ENCODE measurements at regions not wholly inside any gene's neighbourhood (a gene's known extent, or its start where the extent isn't known, plus 50 kb on each side); places are given as distances from the start of the nearest gene placed in this dataset.

DNA sequence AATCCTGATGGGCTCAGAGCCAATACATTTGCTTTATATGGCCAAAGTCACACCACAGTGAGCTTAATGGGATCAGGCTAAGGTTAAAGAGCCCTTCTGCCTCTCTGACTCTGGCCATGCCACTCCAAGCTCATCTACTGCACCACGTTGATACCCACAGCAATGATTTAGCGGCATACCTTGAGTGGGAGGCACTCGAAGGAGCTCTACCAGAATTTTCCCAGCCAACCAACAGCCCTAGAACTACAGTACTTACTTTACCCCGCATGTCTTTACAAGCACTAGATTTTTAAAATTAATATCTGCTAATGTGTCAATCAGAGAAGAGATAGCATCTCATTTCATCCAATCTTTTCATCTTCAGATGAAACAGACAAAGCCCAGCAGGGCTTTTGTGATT is 300.5 kb downstream of the GRIN2B start:
- DNase-seq (ENCODE audit: low read depth), result no peak

DNA sequence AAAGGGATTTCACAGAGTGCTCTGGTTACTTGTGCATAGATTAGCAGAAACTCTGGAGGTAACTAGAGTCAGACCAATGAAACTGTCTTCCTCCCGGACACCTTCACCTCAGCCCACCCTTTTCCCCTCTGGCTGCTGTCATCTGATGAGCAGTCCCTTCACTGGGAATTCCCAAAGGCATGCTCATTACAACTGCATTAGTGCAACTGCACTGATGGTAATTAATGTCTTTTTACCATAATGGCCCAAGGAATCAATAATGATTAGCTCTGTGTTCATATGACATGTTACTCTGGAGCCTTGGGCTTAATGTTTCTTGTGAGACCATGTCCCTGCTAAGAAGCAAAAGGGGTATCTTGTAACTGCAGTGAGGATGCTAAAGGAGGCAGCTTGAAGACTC is 304.5 kb downstream of the GRIN2B start:
- DNase-seq (ENCODE audit: low read depth), result no peak

DNA sequence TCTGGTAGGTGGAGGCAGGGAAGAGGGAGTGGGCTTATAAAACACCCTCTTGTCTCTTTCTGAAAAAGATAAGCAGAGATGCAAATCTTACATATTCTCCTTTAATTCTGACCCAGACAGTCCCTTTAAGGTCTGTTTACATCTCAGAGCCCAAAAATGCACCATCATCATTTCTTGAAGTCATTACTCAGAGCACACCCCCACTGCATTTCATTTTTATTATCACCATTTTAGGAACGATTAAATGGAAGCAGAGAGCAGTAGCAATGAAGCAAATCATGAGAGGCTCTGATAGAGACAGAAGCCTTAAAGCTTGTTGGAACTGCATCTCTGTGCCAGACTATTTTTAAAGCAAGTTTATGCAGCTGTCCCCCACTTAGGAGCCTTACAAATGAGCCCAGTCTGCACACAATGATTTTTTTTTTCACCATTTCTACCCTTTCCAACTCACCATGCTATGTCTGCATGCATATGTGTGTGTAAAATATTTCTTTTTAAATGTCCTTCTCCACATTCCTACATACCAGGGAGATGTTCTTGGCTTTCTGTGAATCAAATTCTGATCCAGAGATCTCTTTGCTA is 311.0 kb downstream of the GRIN2B start:
- DNase-seq (ENCODE audit: low read depth), result no peak

DNA sequence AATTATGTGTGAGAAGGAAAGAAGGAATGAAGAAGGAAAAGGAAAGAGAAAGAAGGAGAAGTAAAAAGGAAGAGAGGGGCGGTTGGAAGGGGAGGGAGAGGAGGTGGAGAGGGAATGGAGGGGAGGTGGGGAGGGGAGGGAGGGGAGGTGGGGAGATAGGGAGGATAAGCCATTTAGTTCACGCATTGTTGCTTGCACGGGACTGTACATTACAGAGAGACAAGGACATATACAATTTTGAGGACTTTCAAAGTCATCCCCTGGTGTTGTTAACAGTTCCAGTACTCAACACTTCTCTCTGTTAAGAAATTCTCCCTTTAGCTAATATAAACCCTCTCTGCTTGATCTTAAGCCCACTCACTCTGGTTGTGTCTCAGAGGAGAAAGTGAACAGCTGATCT is 312.5 kb downstream of the GRIN2B start:
- no peak for DNase-seq (ENCODE audit: low read depth)

DNA sequence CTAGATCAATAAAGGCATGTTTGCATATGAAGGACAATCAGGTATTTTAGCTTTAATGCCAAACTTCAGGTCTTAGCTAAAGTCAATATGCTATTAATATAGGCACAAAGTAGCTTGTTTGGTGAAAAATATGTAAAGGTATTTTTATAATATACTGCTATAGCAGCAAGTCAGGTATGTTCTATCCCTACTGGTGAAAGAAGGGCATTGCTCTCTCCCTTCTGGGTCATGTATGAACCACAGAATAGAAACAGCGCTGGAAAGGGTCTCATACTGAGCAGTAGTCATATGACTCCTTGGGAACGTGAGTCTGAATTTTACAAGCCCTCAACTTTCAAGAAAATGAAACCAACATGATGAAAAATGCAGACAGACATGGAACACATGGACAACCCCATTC is 314.6 kb downstream of the GRIN2B start:
- DNase-seq (ENCODE audit: low read depth), result no peak

DNA sequence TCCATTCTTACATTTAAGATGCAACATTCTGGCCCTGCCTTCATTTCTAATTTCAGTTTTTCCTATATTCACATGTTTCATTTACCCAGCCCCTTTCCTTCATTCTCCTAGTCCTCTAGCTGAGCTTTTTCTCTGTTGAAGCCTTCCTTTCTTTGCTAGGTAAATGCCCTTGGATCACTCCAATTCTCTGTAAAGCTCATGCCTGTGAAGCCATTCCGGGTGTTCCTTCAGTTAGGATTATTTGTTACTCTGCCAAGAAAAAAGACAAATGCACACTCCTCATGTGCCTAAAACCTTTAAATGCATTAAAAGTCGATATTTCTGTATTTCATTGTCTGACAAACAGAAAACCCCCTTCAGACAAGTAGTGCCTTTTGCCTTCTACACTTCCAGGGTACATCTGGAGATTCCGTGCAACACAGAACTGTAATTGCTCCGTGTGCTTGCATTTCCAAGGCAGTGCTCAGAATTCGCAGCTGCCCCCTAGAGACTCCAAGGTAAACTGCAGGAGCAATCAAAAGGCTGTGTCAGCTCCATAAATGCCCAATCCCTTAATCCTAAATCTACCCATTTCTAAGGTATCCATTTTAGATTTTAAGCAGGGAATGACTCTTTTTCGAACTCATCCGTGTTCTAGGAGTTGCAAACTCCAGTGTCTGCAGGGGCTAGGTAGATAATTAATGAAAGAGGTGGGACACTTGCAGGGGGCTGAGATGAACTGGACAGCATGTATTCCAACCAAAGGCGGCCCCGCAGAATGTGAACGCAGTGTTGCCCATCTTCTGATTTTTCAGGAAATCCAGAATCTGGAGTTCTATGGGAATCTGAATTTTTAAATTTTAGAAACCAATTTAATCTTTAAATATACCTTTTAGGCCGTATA is 320.2 kb downstream of the GRIN2B start:
- DNase-seq (ENCODE audit: low read depth), result no peak

DNA sequence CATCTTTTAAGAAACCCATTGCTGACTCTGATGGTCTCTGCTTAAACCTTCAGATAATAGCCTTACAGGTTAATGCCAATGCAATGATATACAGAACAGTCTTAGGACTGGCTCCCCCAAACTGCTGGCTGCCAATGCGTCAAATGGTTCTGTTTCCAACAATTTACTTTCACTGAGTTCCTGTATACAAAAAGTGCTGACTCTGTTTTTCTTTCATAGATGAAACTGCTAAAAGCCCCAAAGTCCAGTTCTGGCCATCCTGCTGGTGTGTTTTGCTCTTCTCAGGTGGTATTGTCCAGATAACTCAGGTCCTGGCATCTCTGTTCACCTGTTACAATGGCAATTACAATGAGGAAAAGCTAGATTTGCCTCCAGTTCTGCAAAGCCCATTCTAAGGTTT is 326.9 kb downstream of the GRIN2B start:
- no peak for DNase-seq (ENCODE audit: low read depth)

DNA sequence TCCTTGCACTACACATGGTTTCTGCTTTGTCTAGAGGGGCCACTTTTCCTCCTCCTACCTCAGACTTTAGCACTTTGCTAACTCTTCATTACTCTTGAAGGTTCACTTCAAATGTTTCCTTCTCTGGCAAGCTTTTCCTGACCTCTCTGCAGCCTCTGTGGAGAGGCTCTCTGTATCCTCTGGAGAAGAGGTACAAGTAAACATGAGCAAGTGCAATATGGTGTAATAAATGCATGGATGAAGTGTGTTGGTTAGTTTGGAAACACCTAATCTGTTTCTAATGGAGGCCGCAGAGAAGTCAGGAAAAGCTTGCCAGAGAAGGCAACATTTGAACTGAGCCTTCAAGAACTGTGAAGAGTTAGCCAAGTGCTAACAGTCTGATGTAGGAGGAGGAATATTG is 329.3 kb downstream of the GRIN2B start:
- DNase-seq (ENCODE audit: low read depth), result no peak

DNA sequence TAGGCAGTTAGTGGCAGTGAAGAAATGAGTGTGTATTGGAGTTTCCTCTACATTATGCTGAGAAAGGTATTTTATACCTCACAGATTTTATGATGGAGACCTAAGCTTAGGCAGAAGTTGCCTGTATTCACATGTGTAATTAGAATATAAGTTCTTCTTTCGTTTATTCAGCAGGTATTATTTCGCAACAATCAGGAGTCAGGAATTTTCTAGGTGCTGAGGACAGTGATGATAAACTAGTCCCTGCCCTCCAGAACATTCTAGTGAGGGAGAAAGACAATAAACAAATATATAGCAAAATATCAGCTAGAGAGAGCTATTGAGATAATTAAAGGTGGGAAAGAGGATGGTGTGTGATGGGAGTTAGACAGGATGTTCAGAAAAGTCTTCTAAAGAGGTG is 345.7 kb downstream of the GRIN2B start:
- no peak for DNase-seq (ENCODE audit: low read depth)

DNA sequence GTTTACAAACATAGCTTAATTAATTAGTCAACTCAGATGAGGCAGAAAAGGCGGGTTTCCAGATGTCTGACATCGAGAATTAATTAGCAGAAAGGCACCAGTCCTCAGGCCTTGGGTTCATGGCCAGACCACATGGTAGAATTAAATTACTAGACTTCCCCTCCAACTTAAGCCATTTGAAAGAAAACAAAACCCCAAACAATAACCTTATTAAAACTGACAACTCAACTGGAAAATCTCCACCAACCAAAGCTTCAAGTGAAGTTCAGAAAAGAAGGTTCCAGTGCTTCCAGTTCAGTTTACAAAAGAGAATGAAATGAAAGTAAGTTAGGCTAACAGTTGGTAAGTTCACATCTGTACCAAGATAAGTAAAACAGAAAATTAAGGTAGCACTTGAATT is 349.5 kb downstream of the GRIN2B start:
- no peak for DNase-seq (ENCODE audit: low read depth)

DNA sequence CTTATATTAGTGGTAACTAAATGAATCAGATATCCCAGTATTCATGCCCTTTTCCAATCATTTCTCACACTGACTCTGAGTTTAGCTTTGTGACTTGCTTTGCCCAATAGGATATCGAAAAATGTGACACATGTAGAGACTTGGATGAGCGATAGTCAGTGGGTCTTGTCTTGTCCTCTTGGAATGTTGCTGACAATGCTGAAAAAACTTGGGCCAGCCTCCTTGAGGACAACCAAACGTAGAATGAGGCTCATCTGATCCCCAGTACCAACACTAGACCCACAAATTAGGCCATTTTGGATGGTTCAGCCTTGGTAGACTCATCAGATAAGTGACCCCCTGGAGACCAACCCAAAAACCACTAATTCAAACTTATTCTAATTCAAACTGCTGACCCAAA is 351.0 kb downstream of the GRIN2B start:
- DNase-seq (ENCODE audit: low read depth), result no peak

DNA sequence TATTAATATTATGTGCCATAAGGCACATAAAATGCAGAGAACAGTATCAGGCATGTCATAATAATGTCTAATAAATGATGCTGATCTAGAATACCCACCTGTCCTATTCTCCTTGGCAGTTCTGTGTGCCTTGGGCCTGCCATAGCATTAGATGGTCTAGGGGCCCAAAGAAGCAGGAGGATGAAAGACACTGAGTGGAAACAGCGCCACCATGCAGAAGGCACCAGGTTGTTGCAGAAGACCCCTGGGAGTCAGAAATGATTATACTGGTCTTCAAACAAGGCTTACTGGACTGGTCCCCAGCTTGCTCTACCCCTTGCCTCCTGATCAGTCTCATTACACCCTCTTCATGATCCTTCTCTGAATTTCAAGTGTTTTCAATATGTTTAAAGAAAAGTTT is 353.3 kb downstream of the GRIN2B start:
- no peak for DNase-seq (ENCODE audit: low read depth)

DNA sequence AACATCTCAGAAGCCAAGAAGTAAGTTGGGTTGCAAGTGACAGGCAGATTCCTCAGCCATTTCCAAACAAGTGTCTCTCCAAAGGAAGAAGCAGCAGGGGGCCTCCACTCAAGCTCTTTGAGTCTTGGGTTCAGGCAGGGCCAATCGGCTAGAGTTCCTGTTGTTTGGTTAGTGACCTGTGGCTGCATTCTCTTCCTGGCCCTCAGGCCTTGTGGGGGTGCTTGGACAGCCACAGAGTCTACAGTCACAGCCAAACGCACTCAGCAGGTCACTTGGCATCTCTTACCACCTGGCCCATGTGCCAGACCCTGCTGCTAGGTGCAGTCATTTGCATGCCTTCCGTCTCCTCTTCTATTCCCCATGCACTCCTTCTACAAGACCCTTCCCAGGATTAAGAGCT is 353.9 kb downstream of the GRIN2B start:
- DNase-seq (ENCODE audit: low read depth), result no peak

DNA sequence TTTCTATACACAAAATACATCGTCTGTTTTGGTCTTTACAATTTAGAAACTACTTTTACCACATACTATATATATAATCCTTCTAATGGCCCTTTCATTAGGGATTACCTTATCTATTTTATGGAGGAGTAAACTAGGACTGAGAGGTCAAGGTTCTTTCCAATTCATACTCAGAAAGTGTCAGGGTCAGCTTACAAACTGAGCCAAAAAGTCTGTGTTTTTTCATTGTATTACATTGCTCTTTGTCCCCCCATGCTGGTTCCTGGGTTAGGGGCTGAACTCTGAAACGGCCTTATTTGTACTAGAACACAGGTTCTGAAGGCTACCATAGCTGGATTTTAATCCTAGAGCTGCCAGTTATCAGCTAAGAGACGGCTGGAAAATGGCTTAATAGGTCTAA is 368.1 kb downstream of the GRIN2B start:
- DNase-seq (ENCODE audit: low read depth), result no peak

DNA sequence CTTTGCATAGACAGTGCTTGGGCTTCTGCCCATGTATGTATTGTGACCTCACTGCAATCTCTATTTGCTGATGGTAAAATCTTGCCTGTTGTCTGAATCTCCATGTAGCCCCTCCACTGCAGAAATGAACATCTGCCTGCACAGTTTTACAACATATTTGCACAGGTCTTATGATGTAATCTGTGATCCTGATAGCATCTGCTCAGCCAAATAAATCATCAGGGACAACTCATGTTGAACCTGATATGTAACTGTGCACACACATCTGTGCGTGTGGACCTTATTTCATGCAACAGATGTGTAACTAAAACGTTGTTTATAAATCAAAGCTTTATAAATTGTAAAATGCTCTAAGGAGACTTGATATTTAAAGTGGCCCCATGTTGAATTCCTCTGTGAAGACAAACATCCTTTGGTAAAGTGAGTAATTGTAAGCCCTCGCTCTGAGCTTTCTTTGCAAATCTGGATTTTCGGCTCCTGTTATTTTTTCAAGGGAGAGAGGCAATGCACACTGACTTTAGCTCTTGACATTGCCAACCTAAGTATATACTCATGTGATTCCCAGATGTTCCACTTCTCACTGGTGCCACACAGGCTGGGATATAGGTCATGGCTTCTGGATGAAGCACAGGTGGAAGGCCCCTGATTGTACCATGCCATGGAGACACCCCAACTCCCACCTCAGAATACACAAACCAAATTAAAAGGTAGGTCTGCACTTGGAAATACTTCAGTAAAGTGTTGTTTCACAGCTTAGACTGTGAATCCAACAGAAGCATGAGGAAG is 371.3 kb downstream of the GRIN2B start:
- DNase-seq (ENCODE audit: low read depth), result no peak

DNA sequence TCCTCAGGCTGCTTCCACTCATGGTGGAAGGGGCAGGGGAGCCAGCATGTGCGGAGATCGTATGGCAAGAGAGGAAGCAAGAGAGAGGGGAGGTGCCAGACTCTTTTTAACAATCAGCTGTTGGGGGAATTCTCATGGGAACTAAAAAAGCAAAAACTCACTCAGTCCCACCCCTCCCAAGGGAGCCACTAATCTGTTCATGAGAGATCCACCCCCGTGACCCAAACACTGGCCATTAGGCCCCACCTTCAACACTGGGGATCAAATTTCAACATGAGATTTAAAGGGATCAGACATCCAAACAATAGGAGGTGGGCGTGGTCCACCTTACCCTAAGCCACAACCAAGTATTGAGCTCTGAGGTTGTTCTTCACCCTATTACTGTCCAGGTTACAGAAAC is 375.1 kb downstream of the GRIN2B start:
- DNase-seq (ENCODE audit: low read depth), result no peak

DNA sequence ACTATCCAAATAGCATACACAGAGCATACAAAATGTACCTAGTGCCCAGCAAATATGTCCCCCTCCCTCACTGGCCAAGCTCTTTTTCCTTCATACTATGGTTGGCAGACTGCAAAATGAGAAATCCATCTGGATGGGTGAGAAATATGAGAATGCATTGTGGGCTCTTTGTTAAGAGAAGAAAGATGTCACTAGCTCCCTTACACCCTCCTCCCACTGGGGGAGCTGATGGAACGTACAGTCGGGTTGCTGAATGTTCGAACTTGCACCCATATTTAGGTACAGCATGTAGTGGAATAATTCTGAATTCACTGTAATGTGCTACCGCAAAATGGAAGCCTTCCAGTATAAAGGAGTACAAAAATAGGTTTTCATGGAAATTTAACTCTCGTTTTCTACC is 377.4 kb downstream of the GRIN2B start:
- DNase-seq (ENCODE audit: low read depth), result no peak

DNA sequence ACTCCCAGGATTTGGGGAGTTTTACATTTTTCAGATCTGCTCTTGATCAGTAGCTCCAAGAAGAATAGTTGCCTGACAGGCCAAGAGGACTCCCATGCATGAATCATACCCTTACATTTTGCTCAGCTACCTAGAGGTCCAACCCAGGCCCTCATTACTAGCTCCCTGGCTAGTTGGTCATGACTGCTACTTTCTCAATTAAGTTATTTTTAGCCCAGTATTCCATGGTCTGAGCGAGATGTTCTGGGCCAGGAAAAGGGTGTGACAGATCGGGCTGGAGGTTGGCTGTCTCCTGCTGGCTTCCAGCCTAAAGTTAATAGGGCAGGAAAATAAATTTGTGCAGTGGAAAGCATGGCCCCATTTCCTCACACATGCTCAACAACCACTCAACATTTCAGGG is 379.2 kb downstream of the GRIN2B start:
- DNase-seq (ENCODE audit: low read depth), result no peak

DNA sequence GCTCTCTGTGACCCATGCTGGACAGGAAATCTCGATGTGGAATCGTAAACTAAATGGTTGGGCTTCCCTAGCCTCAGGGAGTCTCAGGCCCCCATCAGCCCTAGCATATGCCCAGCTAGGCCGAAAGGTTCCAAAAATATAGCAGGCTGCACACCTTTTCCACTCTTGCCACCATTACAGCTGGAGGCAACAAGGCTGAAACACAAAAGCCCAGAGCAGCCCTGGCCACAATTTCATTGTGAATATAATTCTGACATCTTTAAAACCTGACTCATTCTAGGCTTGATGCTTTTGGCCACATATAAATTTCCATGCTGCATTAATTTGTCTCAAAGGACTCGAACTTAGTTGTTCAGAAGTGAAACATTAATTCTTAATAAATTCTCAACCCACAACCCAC is 382.2 kb downstream of the GRIN2B start:
- no peak for DNase-seq (ENCODE audit: low read depth)

DNA sequence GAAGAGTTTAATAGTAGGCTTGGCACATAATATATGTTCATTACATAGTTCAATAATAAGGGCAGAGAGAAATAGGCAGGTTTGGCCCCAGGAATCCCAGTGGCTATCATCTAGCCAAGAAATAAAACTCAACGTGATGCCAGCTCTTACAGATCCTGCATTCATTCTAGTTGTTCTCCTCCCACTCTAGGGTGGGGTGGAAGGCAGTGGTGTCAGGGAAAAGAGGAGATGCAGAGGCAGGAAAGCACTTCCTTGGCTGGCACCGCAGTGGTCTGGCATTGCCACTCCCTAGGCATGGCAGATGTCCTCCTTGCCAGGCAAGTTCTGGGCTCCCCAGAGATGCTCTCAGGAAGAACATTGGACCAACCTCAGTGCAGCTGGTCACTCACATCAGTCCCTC is 383.6 kb downstream of the GRIN2B start:
- no peak for DNase-seq (ENCODE audit: low read depth)

DNA sequence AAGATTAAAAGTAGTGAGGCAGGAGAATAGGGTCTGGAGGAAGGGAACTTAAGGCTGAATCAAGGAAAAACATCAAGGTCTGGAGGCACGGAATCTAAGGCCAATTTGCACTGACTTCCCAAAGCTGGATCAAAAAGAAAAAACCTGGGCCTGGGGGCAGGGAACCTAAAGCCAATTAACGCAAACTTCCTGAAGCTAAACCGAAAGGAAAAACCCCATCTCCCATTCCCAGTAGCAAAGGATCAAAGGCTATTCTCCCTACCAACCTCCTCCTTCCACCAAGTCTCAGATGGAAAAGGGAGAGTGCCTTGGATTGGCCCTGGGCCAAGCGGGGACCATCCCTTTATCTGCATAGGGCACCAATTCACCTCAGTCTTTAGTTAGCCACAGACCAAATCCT is 384.2 kb downstream of the GRIN2B start:
- DNase-seq (ENCODE audit: low read depth), result no peak

DNA sequence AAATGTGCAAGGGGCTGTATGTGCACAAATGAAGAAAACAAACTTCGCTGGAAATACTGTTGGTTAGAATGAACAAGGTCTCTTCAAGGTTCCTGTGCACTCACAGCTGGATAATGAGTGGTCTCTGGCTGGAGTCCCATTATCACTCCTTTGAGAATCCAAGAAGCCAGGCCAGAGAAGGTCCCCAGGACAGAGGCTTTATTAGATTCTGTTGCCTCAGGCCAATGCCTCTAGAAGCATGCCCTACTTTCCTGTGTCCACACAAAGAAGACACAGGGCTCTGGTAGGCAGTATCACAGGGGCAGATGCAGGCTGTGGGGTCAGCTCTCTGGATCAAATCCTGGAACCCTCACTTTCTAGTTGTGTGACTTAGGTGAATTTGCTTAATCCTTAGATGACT is 384.7 kb downstream of the GRIN2B start:
- DNase-seq (ENCODE audit: low read depth), result no peak

Data from activated T-helper 9 cell treated with anti-CD3 and anti-CD28 coated beads, Interleukin-2, amount 50 U/mL, for 16 hours (primary cell).